OCI-LY7 (cell line): ENCODE measurements at regions not wholly inside any gene's neighbourhood (a gene's known extent, or its start where the extent isn't known, plus 50 kb on each side); places are given as distances from the start of the nearest gene placed in this dataset.

Source experiments
- BruUV-seq: library from RNA; stranded (reverse); fragments of 400-500 nt; replicated peaks from 2 replicates; lab custom pipeline; 2021; lab: Mats Ljungman, UMichigan
- CTCF ChIA-PET: fragments of 300-600 bp; sonication (Branson Sonifier 250); formaldehyde crosslinking; loops from one replicate; lab custom pipeline; 2022; ENCODE audit warnings: antibody characterized with exemption; ENCODE audit not compliant: unreplicated experiment; lab: Charles Lee
- POLR2A ChIA-PET: fragments of 300-600 bp; sonication (Branson Sonifier 250); formaldehyde crosslinking; loops from one replicate; lab custom pipeline; 2022; ENCODE audit warnings: antibody characterized with exemption; lab: Charles Lee
- DNase-seq: peaks from one replicate; pipeline ENCODE4 v3.0.0-alpha.2; 2015; ENCODE audit warnings: low spot score
- H2AFZ ChIP-seq: fragments of 200-600 bp; sonication (generic), shearing (Covaris generic); 2 replicates; pipeline ENCODE4 v1.6.1; 2014; ENCODE audit warnings: mild to moderate bottlenecking, antibody characterized with exemption, low read length, moderate library complexity
- H3K27ac ChIP-seq: fragments of 200-600 bp; sonication (generic); 2 replicates; pipeline ENCODE4 v1.5.1; 2014; ENCODE audit warnings: mixed run types, low read depth, mild to moderate bottlenecking, moderate library complexity, low read length, inconsistent platforms; ENCODE audit not compliant: poor library complexity, severe bottlenecking
- H3K36me3 ChIP-seq: fragments of 200-600 bp; sonication (generic); 2 replicates; pipeline ENCODE4 v1.6.1; 2014; ENCODE audit warnings: mild to moderate bottlenecking, antibody characterized with exemption, low read length, moderate library complexity, mixed read lengths; ENCODE audit not compliant: insufficient read depth
- H3K4me1 ChIP-seq: fragments of 200-600 bp; sonication (generic); 2 replicates; pipeline ENCODE4 v1.5.1; 2014; ENCODE audit warnings: mild to moderate bottlenecking, low read length; ENCODE audit not compliant: insufficient read depth, poor library complexity, severe bottlenecking
- H3K4me2 ChIP-seq: fragments of 200-600 bp; sonication (generic); 2 replicates; pipeline ENCODE4 v1.6.1; 2014; ENCODE audit warnings: mild to moderate bottlenecking, low read length
- H3K4me3 ChIP-seq: fragments of 200-600 bp; sonication (generic); 2 replicates; pipeline ENCODE4 v1.5.1; 2014; ENCODE audit warnings: mild to moderate bottlenecking, low read depth, low read length; ENCODE audit not compliant: poor library complexity, severe bottlenecking
- H3K79me2 ChIP-seq: fragments of 200-600 bp; sonication (generic); 2 replicates; pipeline ENCODE4 v1.6.1; 2016; ENCODE audit warnings: low read depth, mild to moderate bottlenecking, low read length, moderate library complexity, mixed read lengths; ENCODE audit not compliant: insufficient read depth
- H3K9me2 ChIP-seq: fragments of 200-600 bp; sonication (generic); 2 replicates; pipeline ENCODE4 v1.6.1; 2016; ENCODE audit warnings: mild to moderate bottlenecking, low read length, mixed read lengths; ENCODE audit not compliant: insufficient read depth
- H3K9me3 ChIP-seq: fragments of 200-600 bp; sonication (generic); 2 replicates; pipeline ENCODE4 v1.6.1; 2014; ENCODE audit warnings: mild to moderate bottlenecking, mixed run types, low read length, mixed read lengths
- H4K20me1 ChIP-seq: fragments of 200-600 bp; sonication (generic); 2 replicates; pipeline ENCODE4 v1.6.1; 2014; ENCODE audit warnings: mild to moderate bottlenecking, antibody characterized with exemption, low read length, moderate library complexity, mixed read lengths; ENCODE audit not compliant: insufficient read depth
- EZH2phosphoT487 ChIP-seq: fragments of 200-600 bp; sonication (generic); IDR thresholded peaks from 2 replicates; pipeline ENCODE4 v1.6.1; 2018; ENCODE audit warnings: low read depth, borderline replicate concordance, mild to moderate bottlenecking, mixed run types, antibody characterized with exemption, low read length, moderate library complexity, mixed read lengths
- intact Hi-C: fragments of 100-400 bp; cut with micrococcal nuclease; formaldehyde crosslinking; loops from one replicate; pipeline ENCODE4 v1.10.0; 2022; ENCODE audit not compliant: unreplicated experiment
- TF ChIP-seq, protein P1 (sequence below): fragments of 200-600 bp; sonication (generic); conservative IDR thresholded peaks from 2 replicates; pipeline ENCODE4 v1.5.1; 2014; ENCODE audit warnings: mild to moderate bottlenecking, antibody characterized with exemption, low read length, moderate library complexity, mixed read lengths

- Histone ChIP-seq H3K4me1 (no peaks in the 10 kb centered on the region), H3K4me2 (no peak overlapping the region), H4K20me1 (no peaks in the 10 kb centered on the region), H3K4me3 (no peak overlapping the region), H3K79me2 (no peaks in the 10 kb centered on the region), H3K36me3 (no peaks in the 10 kb centered on the region), H3K9me2 (no peaks in the 10 kb centered on the region), H3K9me3 (peaks cover 20% of the 10 kb centered on the region; the same call in 1 of the 2 replicates), H3K27ac (no peak overlapping the region), H2AFZ (no peak overlapping the region)
- no peak for DNase-seq
- no peak for TF ChIP-seq EZH2phosphoT487
- TF ChIP-seq, protein P1, sequence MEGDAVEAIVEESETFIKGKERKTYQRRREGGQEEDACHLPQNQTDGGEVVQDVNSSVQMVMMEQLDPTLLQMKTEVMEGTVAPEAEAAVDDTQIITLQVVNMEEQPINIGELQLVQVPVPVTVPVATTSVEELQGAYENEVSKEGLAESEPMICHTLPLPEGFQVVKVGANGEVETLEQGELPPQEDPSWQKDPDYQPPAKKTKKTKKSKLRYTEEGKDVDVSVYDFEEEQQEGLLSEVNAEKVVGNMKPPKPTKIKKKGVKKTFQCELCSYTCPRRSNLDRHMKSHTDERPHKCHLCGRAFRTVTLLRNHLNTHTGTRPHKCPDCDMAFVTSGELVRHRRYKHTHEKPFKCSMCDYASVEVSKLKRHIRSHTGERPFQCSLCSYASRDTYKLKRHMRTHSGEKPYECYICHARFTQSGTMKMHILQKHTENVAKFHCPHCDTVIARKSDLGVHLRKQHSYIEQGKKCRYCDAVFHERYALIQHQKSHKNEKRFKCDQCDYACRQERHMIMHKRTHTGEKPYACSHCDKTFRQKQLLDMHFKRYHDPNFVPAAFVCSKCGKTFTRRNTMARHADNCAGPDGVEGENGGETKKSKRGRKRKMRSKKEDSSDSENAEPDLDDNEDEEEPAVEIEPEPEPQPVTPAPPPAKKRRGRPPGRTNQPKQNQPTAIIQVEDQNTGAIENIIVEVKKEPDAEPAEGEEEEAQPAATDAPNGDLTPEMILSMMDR = no peak
- BruUV-seq = no TSS peak
- CTCF ChIA-PET = no interaction called here
- intact Hi-C loops = no loop called here
- POLR2A ChIA-PET = no interaction called here
Measured at GRCh38 chr2:239870863-239871262, 154.3 kb downstream of the NDUFA10 start.

- H3K4me3 ChIP-seq = no peak overlapping the region
- no peaks in the 10 kb centered on the region for H4K20me1 ChIP-seq
- no peak overlapping the region for H3K4me2 ChIP-seq
- no TSS peak for BruUV-seq
- H3K27ac ChIP-seq = no peak overlapping the region
- no peaks in the 10 kb centered on the region for H3K4me1 ChIP-seq
- no peaks in the 10 kb centered on the region for H3K36me3 ChIP-seq
- ChIA-PET POLR2A (no interaction called here), CTCF (no interaction called here)
- peaks cover 20% of the 10 kb centered on the region; the same call in 1 of the 2 replicates for H3K9me3 ChIP-seq
- no peak overlapping the region for H2AFZ ChIP-seq
- intact Hi-C loops = no loop called here
- H3K9me2 ChIP-seq = no peaks in the 10 kb centered on the region
- DNase-seq = no peak
- H3K79me2 ChIP-seq = no peaks in the 10 kb centered on the region
- no peak for TF ChIP-seq EZH2phosphoT487
- TF ChIP-seq, protein P1 = no peak
Measured at GRCh38 chr2:239870276-239870675, 154.9 kb downstream of the NDUFA10 start.

- ChIA-PET POLR2A (no interaction called here), CTCF (no interaction called here)
- Histone ChIP-seq H3K4me1 (no peaks in the 10 kb centered on the region), H3K27ac (no peak overlapping the region), H3K4me3 (no peak overlapping the region), H2AFZ (no peak overlapping the region), H4K20me1 (no peaks in the 10 kb centered on the region), H3K9me3 (peaks cover 20% of the 10 kb centered on the region; the same call in 1 of the 2 replicates), H3K4me2 (no peak overlapping the region), H3K79me2 (no peaks in the 10 kb centered on the region), H3K36me3 (no peaks in the 10 kb centered on the region), H3K9me2 (no peaks in the 10 kb centered on the region)
- BruUV-seq = no TSS peak
- no peak for TF ChIP-seq EZH2phosphoT487
- TF ChIP-seq, protein P1 = no peak
- no peak for DNase-seq
- intact Hi-C loops = no loop called here
Measured at GRCh38 chr2:239869272-239870155, 155.6 kb downstream of the NDUFA10 start.
